ENCODE measurements at regions not wholly inside any gene's neighbourhood (a gene's known extent, or its start where the extent isn't known, plus 50 kb on each side); places are given as distances from the start of the nearest gene placed in this dataset.

- TF ChIP-seq JUND (IDR thresholded peaks at IDR 0.05) (no peak), CTCF (IDR thresholded peaks at IDR 0.05; ENCODE audit: low read depth, low read length, missing input control) (no peak), REST (IDR thresholded peaks at IDR 0.05) (no peak), YY1 (IDR thresholded peaks at IDR 0.05) (no peak), ZBTB33 (IDR thresholded peaks at IDR 0.05) (no peak)
These were observed 59.2 kb upstream of the SLC35F1 start for GRCh38 chr6:117847912-117848311.
